Astrocyte of the cerebellum (primary cell): ENCODE measurements at regions not wholly inside any gene's neighbourhood (a gene's known extent, or its start where the extent isn't known, plus 50 kb on each side); places are given as distances from the start of the nearest gene placed in this dataset.

Experiments
- DNase-seq: peaks from one replicate; pipeline ENCODE4 v3.0.0-alpha.2; 2011; ENCODE audit warnings: low read depth
- H3K4me3 ChIP-seq: 2 replicates; pipeline ENCODE4 v1.5.1; 2011; ENCODE audit warnings: mild to moderate bottlenecking, low read depth, low read length, moderate library complexity
- CTCF ChIP-seq: IDR thresholded peaks from 2 replicates; pipeline ENCODE4 v1.5.1; 2012; ENCODE audit warnings: low read length, low read depth, moderate library complexity, mild to moderate bottlenecking; ENCODE audit errors: missing control alignments
- in situ Hi-C: cut with HindIII; loops from 2 replicates; pipeline ENCODE4 v1.10.0; 2017; ENCODE audit warnings: low sequenced_read_pairs

- no peak overlapping the region for H3K4me3 ChIP-seq
- no peak for DNase-seq
- in situ Hi-C loops, result no loop called here
- TF ChIP-seq CTCF, result no peak
Observed at GRCh38 chr15:70341566-70341965, 243.8 kb upstream of the TLE3 start.

- no peak overlapping the region for H3K4me3 ChIP-seq
- no peak for TF ChIP-seq CTCF
- in situ Hi-C loops, result no loop called here
- DNase-seq, result no peak
Observed at GRCh38 chr15:70340494-70340870, 242.8 kb upstream of the TLE3 start.

GRCh38 chr15:70339571-70340493, 242.1 kb upstream of the TLE3 start:
- TF ChIP-seq CTCF, result no peak

GRCh38 chr15:70337277-70338186, 239.8 kb upstream of the TLE3 start:
- no peak for DNase-seq
- TF ChIP-seq CTCF, result no peak
- in situ Hi-C loops, result no loop called here
- H3K4me3 ChIP-seq, result no peak overlapping the region

More at GRCh38 chr15:70339571-70340493, 242.1 kb upstream of the TLE3 start:
- in situ Hi-C loops, result no loop called here
- DNase-seq, result no peak
- no peak overlapping the region for H3K4me3 ChIP-seq

- no peak for TF ChIP-seq CTCF
- H3K4me3 ChIP-seq, result no peak overlapping the region
- in situ Hi-C loops, result no loop called here
- DNase-seq, result no peak
Observed at GRCh38 chr15:70336425-70337009, 238.8 kb upstream of the TLE3 start.

GRCh38 chr15:70334286-70334685, 236.6 kb upstream of the TLE3 start:
- in situ Hi-C loops, result no loop called here
- no peak for TF ChIP-seq CTCF
- no peak overlapping the region for H3K4me3 ChIP-seq
- DNase-seq, result no peak
